HUES64 (cell line): ENCODE measurements at regions not wholly inside any gene's neighbourhood (a gene's known extent, or its start where the extent isn't known, plus 50 kb on each side); places are given as distances from the start of the nearest gene placed in this dataset.
A peak's percentile ranks its signal among the peaks of the same experiment; 100 is the strongest.

ENCODE experiments used
- H3K27ac ChIP-seq: 2 replicates; pipeline ENCODE4 v1.7.0; 2013; ENCODE audit warnings: low read depth, low read length, inconsistent platforms
- H3K27me3 ChIP-seq: 2 replicates; pipeline ENCODE4 v1.6.1; 2013; ENCODE audit warnings: mild to moderate bottlenecking, low read length; ENCODE audit not compliant: insufficient read depth
- H3K36me3 ChIP-seq: 2 replicates; pipeline ENCODE4 v1.6.1; 2013; ENCODE audit warnings: mild to moderate bottlenecking, low read length; ENCODE audit not compliant: insufficient read depth
- H3K4me1 ChIP-seq: 2 replicates; pipeline ENCODE4 v1.6.1; 2013; ENCODE audit warnings: mild to moderate bottlenecking, low read length, moderate library complexity; ENCODE audit not compliant: insufficient read depth
- H3K4me3 ChIP-seq: 2 replicates; pipeline ENCODE4 v1.5.1; 2013; ENCODE audit warnings: mild to moderate bottlenecking, low read length, moderate library complexity
- H3K9ac ChIP-seq: 2 replicates; pipeline ENCODE4 v1.6.1; 2013; ENCODE audit warnings: mild to moderate bottlenecking, low read depth, low read length
- H3K9me3 ChIP-seq: 2 replicates; pipeline ENCODE4 v1.6.1; 2013; ENCODE audit warnings: low read depth, low read length; ENCODE audit not compliant: insufficient read depth
- WGBS: fragments of 150-250, 120-280 bp; methylation state at CpG from one replicate; pipeline ENCODE4 v1.1.7; 2013; ENCODE audit warnings: missing lambda C conversion rate; 5-methylcytosine and 5-hydroxymethylcytosine counted together

DNA sequence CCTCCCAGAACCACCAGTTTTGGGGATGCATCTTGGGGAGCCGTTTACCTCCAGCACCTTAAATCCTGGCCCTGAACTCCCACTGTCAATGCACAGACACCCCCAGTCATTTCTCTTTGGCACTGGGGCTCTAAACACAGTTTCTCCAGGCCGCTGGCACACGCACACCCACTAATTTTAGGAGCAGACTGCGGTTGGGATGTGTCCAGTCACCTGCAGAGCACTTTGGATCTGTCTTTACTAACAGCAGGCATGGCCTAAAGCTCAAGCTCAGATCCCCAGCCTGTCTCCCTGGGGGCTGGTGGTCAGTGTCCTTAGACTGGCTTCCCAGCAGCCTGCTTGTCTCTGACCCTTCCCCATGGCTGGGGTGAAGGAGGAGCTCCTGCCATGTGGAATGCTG, 49.9 kb downstream of the SYNE3 start:
- no peaks in the 10 kb centered on the region for H3K36me3 ChIP-seq
- H3K9ac ChIP-seq: no peak overlapping the region
- no peak overlapping the region for H3K27ac ChIP-seq
- WGBS: 45% methylated on average over 4 of the region's 4 CpGs
- no peaks in the 10 kb centered on the region for H3K9me3 ChIP-seq
- H3K4me1 ChIP-seq: 0 out of 2 replicates have a peak, but pooled peaks cover 2% of the 10 kb centered on the region
- no peak overlapping the region for H3K4me3 ChIP-seq
- H3K27me3 ChIP-seq: peaks cover 7% of the 10 kb centered on the region; the same call in 1 of the 2 replicates

DNA sequence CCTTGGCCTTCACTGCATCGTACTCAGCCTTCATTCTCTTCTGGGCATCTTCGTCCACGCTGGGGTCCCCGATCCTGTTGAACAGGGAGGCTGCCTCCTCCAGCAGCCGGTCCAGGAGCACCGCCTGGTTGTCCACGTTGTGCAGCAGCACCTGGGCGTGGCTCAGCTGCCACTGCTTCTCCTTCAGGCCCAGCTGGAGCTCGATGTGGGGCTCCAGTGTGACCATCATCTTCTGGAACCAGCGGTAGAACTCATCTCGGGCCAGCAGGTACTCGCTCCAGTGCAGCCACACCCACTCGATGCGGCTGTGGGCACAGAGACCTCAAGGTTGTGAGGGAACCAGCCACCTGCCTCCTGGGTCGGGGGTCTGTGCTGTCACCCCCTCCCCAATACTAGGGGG, 50.5 kb downstream of the SYNE3 start:
- H3K4me1 ChIP-seq: peaks cover 7% of the 10 kb centered on the region; the same call in 1 of the 2 replicates
- no peaks in the 10 kb centered on the region for H3K36me3 ChIP-seq
- H3K27ac ChIP-seq: no peak overlapping the region
- 94% methylated on average over 15 of the region's 15 CpGs for WGBS
- H3K9ac ChIP-seq: no peak overlapping the region
- H3K9me3 ChIP-seq: no peaks in the 10 kb centered on the region
- H3K4me3 ChIP-seq: no peak overlapping the region
- H3K27me3 ChIP-seq: peaks cover 10% of the 10 kb centered on the region; the same call in 1 of the 2 replicates

DNA sequence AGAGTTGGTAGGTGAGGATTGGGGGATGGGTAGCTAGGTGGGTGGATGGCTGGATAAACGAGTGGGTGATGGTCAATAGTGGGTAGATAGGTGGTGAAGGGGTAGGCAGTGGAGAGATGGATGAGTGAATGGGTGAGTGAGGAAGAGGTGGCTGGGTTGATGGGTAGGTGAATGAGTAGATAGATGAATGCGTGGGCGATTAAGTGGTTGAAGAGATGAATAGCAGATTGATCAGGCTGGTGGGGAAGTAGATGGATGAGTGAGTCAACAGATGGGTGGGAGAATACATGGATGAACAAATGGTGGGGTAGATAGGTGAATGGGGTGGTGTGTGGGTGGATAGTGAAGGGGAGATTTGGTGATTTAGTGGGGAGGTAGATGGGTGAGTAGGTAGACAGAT, 51.1 kb downstream of the SYNE3 start:
- 84% methylated on average over 2 of the region's 3 CpGs for WGBS

DNA sequence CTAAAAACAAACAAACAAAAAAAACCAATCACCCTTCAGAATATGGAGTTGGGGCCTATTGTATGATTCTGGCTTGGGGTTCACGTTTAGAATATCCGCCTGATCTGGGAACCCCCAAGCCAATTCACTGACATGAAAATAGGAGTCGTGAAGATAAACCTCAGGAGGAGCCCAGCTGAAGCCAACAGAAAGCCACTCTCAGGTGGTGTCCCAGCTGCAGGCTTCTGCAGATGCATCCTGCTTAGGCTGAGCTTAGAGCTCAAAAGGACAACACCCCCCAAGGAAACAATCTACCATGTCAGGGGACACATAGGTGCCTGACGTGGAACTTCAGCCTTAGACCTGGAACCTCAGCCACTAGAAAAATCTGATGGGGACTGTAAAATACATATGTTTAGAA, 51.9 kb downstream of the SYNE3 start:
- WGBS: 91% methylated on average over 4 of the region's 4 CpGs

More for the DNA sequence above, 51.1 kb downstream of the SYNE3 start:
- H3K9ac ChIP-seq: no peak overlapping the region
- no peak overlapping the region for H3K27ac ChIP-seq
- H3K27me3 ChIP-seq: peaks cover 10% of the 10 kb centered on the region; the same call in 1 of the 2 replicates
- H3K4me3 ChIP-seq: no peak overlapping the region
- peaks cover 13% of the 10 kb centered on the region; the same call in 1 of the 2 replicates for H3K4me1 ChIP-seq
- no peaks in the 10 kb centered on the region for H3K9me3 ChIP-seq
- no peaks in the 10 kb centered on the region for H3K36me3 ChIP-seq

DNA sequence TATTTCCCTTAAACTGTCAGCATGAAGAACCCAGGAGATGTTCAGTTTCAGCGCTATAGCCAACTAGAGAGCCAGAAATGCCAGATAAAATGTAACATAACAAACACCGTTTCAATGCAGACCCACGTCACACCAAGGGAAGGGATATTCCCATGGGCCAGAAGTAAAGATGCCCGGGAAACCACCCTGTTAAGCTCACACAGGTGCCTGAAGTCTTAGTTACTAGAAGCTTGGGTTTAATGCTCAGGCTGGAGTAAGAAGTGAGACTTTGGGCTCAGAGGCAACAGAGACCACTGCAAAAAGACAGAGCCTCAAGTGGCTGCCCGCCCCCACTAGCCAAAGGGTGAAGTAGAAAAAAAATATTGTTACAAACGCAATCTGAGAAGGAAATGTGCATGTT, 52.3 kb downstream of the SYNE3 start:
- peaks cover 13% of the 10 kb centered on the region; the same call in 1 of the 2 replicates for H3K4me1 ChIP-seq
- no peaks in the 10 kb centered on the region for H3K9me3 ChIP-seq
- 96% methylated on average over 6 of the region's 6 CpGs for whole genome bisulfite sequencing
- H3K9ac ChIP-seq: no peak overlapping the region
- no peak overlapping the region for H3K27ac ChIP-seq
- H3K4me3 ChIP-seq: no peak overlapping the region
- H3K27me3 ChIP-seq: peaks cover 10% of the 10 kb centered on the region; the same call in 1 of the 2 replicates
- no peaks in the 10 kb centered on the region for H3K36me3 ChIP-seq

More for the DNA sequence above, 51.9 kb downstream of the SYNE3 start:
- Histone ChIP-seq H3K9me3 (no peaks in the 10 kb centered on the region), H3K27ac (no peak overlapping the region), H3K4me3 (no peak overlapping the region), H3K9ac (no peak overlapping the region), H3K27me3 (peaks cover 10% of the 10 kb centered on the region; the same call in 1 of the 2 replicates), H3K4me1 (peaks cover 13% of the 10 kb centered on the region; the same call in 1 of the 2 replicates), H3K36me3 (no peaks in the 10 kb centered on the region)

DNA sequence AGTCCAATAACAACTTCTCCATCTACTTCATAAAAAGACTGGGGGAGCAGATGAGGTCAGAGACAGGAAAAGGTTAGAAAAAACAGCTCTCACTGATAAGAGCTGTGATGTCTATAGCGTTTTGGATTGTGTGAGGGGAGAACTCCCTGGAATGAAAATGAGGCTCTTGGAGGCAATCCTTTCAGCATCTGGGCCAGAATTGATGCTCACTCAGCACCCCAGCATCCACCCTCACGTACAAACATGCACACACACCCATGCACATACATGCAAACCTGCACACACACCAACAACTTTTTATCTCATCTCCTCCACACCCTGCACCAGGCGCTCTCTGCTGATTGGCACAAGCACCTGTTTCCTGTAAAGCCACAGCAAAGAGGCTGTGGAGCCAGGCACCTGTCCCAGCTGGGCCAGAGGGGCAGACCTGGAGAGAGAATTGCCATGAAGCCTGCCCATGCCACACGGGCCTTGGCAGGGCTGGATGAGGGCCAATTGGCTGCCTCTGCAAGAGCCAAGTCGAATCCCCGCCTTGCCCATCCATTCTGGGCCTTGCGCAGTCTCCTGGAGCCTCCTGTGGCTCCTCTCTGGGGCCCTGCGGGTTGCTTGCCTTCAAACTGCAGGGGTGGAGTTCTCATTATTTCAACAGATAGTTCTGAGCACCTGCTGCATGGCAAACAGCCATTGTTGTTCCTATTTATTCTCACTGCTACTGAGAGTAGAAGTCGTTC, 53.1 kb downstream of the SYNE3 start:
- no peak overlapping the region for H3K27ac ChIP-seq
- 77% methylated on average over 9 of the region's 9 CpGs for WGBS

GRCh38 chr14:95462491-95462890, 54.0 kb downstream of the SYNE3 start:
- Histone ChIP-seq H3K9ac (no peak overlapping the region), H3K27ac (no peak overlapping the region), H3K9me3 (no peaks in the 10 kb centered on the region), H3K36me3 (no peaks in the 10 kb centered on the region), H3K27me3 (peaks cover 12% of the 10 kb centered on the region; the same call in 1 of the 2 replicates), H3K4me1 (peaks cover 13% of the 10 kb centered on the region; the same call in 1 of the 2 replicates), H3K4me3 (no peak overlapping the region)
- WGBS: 95% methylated on average over 10 of the region's 10 CpGs

More for the DNA sequence above, 53.1 kb downstream of the SYNE3 start:
- Histone ChIP-seq H3K36me3 (no peaks in the 10 kb centered on the region), H3K9me3 (no peaks in the 10 kb centered on the region), H3K9ac (no peak overlapping the region), H3K4me3 (no peak overlapping the region), H3K4me1 (peaks cover 13% of the 10 kb centered on the region; the same call in 1 of the 2 replicates), H3K27me3 (peaks cover 10% of the 10 kb centered on the region; the same call in 1 of the 2 replicates)

DNA sequence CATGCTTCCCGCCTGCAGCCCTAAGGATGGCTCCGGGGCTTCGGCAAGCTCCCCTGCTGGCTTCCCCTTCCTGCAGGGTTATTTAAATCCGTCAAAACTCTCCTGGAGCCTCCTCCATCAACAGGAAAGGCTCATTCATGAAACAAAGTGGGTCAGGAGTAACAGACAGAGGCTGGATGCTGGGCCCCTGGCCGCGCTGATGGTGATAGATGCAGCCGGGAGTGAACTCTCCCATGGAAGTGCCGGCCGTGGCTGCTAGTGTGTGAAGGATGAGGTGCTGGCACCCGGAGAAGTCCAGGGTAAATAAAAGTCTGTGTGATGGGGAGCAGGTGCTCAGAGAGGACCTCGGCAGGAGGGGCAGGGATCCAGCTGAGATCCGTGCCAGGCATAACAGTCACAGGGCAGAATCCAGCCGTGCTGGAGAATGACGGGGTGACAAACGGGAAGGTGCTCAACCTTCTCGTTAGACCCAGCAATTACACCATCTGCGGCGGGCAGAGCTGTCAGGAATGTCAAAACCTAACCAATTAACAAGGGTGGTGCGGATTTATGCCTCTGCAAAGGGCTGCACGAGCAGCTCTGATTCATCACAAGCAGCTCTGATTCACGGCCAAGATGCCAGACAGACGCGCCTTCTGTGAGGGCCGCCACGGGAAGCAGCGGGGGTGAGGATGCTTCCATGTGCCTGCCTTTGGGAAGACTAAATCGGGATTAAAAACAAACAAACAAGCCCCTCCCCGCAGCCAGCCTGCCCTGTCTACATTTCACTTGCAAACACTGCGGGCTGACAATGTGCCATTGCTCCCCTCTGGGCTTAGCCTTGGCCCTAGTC, 55.6 kb downstream of the SYNE3 start:
- Histone ChIP-seq H3K9ac (no peak overlapping the region), H3K27me3 (peaks cover 12% of the 10 kb centered on the region; the same call in 1 of the 2 replicates), H3K4me3 (peak overlapping the region; percentile 34), H3K36me3 (no peaks in the 10 kb centered on the region), H3K27ac (no peak overlapping the region; the same call in 1 of the 2 replicates), H3K9me3 (no peaks in the 10 kb centered on the region), H3K4me1 (peaks cover 13% of the 10 kb centered on the region; the same call in 1 of the 2 replicates)
- 6% methylated on average over 29 of the region's 29 CpGs for WGBS

DNA sequence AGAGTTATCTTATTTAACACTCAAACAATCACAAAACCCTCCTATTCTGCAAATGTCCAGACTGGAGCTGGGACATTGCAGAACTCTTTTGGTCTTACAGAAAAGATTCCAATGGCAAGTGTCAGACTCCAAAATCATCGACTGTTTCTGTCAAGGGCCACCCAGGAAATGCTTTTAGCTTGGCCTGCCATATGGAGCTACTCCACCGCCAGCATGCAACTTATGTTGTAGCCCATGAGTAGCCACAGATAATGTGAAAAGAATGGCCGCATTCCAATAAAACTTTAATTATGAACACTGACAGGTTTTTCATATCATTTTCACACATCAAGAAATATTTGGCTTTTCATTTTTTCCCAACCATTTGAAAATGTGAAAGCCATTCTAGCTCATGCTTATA, 57.5 kb downstream of the SYNE3 start:
- no peak overlapping the region for H3K4me3 ChIP-seq
- no peaks in the 10 kb centered on the region for H3K9me3 ChIP-seq
- 93% methylated on average over 3 of the region's 3 CpGs for WGBS
- peaks cover 12% of the 10 kb centered on the region; the same call in 1 of the 2 replicates for H3K27me3 ChIP-seq
- no peaks in the 10 kb centered on the region for H3K36me3 ChIP-seq
- no peak overlapping the region for H3K9ac ChIP-seq
- H3K4me1 ChIP-seq: peaks cover 13% of the 10 kb centered on the region; the same call in 1 of the 2 replicates
- H3K27ac ChIP-seq: no peak overlapping the region

GRCh38 chr14:95458459-95458858, 58.0 kb downstream of the SYNE3 start:
- Histone ChIP-seq H3K4me3 (no peak overlapping the region), H3K27ac (no peak overlapping the region), H3K4me1 (peaks cover 13% of the 10 kb centered on the region; the same call in 1 of the 2 replicates), H3K9me3 (no peaks in the 10 kb centered on the region), H3K36me3 (no peaks in the 10 kb centered on the region), H3K9ac (no peak overlapping the region), H3K27me3 (peaks cover 12% of the 10 kb centered on the region; the same call in 1 of the 2 replicates)
- WGBS: 90% methylated on average over 4 of the region's 4 CpGs

DNA sequence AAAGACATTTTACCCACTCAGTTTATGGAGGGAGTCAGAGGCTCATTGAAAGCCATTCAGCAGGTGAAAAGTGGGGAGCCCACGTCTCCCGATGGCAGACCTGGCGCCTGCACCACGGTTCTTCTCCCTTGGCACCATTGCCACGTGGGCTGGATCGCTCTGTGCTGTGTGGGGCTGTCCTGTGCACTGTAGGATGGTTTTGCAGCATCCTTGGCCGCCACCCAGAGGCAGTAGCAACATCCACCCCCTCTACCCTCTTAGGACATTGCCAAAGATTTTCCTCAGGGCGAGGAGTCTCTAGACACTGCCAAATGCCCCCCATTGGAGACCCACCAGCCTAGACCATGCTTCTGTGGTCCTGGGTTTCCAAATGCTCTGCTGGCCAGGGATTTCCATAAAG, 60.2 kb downstream of the SYNE3 start:
- 89% methylated on average over 8 of the region's 8 CpGs for WGBS
- H3K9ac ChIP-seq: no peak overlapping the region
- no peak overlapping the region for H3K27ac ChIP-seq
- H3K36me3 ChIP-seq: no peaks in the 10 kb centered on the region
- H3K9me3 ChIP-seq: no peaks in the 10 kb centered on the region
- H3K4me1 ChIP-seq: peaks cover 9% of the 10 kb centered on the region; the same call in 1 of the 2 replicates
- H3K27me3 ChIP-seq: peaks cover 3% of the 10 kb centered on the region; the same call in 1 of the 2 replicates
- H3K4me3 ChIP-seq: no peak overlapping the region
